BJ (cell line): ENCODE measurements at regions not wholly inside any gene's neighbourhood (a gene's known extent, or its start where the extent isn't known, plus 50 kb on each side); places are given as distances from the start of the nearest gene placed in this dataset.

ENCODE experiments used
- CTCF ChIA-PET: fragments of 350-600 bp; formaldehyde crosslinking; extraction: SDS; loops from one replicate; lab custom pipeline; 2021; ENCODE audit warnings: antibody characterized with exemption, inconsistent platforms; lab: Yijun Ruan, JAX
- POLR2A ChIA-PET: fragments of 300-600 bp; sonication (Branson Sonifier 250); formaldehyde crosslinking; extraction: SDS; loops from one replicate; lab custom pipeline; 2021; ENCODE audit warnings: antibody characterized with exemption; lab: Charles Lee
- DNase-seq: peaks from one replicate; pipeline ENCODE4 v3.0.0-alpha.2; 2011; ENCODE audit warnings: low read depth
- H3K27me3 ChIP-seq: 2 replicates; pipeline ENCODE4 v1.6.0; 2011; ENCODE audit warnings: low read length; ENCODE audit not compliant: control insufficient read depth, insufficient read depth
- H3K36me3 ChIP-seq: 2 replicates; pipeline ENCODE4 v1.5.1; 2011; ENCODE audit warnings: low read length; ENCODE audit not compliant: control insufficient read depth, insufficient read depth
- H3K4me3 ChIP-seq: 2 replicates; pipeline ENCODE4 v1.5.1; 2011; ENCODE audit warnings: low read depth, mild to moderate bottlenecking, control low read depth, low read length
- CTCF ChIP-seq: IDR thresholded peaks from 2 replicates; pipeline ENCODE4 v1.5.1; 2011; ENCODE audit warnings: low read depth, mild to moderate bottlenecking, control low read depth, inconsistent platforms, low read length, moderate library complexity; ENCODE audit not compliant: insufficient read depth

GRCh38 chr18:6574631-6575030, 154.9 kb upstream of the ARHGAP28 start:
- no peaks in the 10 kb centered on the region; the same call in none of the 2 replicates for H3K27me3 ChIP-seq
- no peak overlapping the region for H3K4me3 ChIP-seq
- TF ChIP-seq CTCF = no peak
- POLR2A ChIA-PET = no interaction called here
- DNase-seq = no peak
- no peaks in the 10 kb centered on the region for H3K36me3 ChIP-seq
- CTCF ChIA-PET = interaction anchor here (0.7 to 0.9 kb wide), 2 partner anchors 31 to 1066 kb away, joined by 3 read pairs; no protein-coding TSS in a partner anchor

- CTCF ChIA-PET = no interaction called here
- no peaks in the 10 kb centered on the region for H3K36me3 ChIP-seq
- no peak overlapping the region for H3K4me3 ChIP-seq
- no peak for DNase-seq
- H3K27me3 ChIP-seq = no peaks in the 10 kb centered on the region; the same call in none of the 2 replicates
- POLR2A ChIA-PET = no interaction called here
- no peak for TF ChIP-seq CTCF
Observed at GRCh38 chr18:6575908-6576307, 153.6 kb upstream of the ARHGAP28 start.

- ChIA-PET CTCF (interaction anchor here (0.5 kb wide), 1 partner anchor 96 kb away, joined by 3 read pairs; no protein-coding TSS in a partner anchor), POLR2A (no interaction called here)
- Histone ChIP-seq H3K4me3 (no peak overlapping the region), H3K27me3 (no peaks in the 10 kb centered on the region; the same call in none of the 2 replicates), H3K36me3 (no peaks in the 10 kb centered on the region)
- DNase-seq = no peak
- no peak for TF ChIP-seq CTCF
Observed at GRCh38 chr18:6576718-6577375, 152.7 kb upstream of the ARHGAP28 start.

GRCh38 chr18:6578686-6579085, 150.8 kb upstream of the ARHGAP28 start:
- ChIA-PET POLR2A (no interaction called here), CTCF (interaction anchor here (0.5 kb wide), 1 partner anchor 18 kb away, joined by 5 read pairs; no protein-coding TSS in a partner anchor)
- DNase-seq = no peak
- TF ChIP-seq CTCF = no peak
- Histone ChIP-seq H3K4me3 (no peak overlapping the region), H3K27me3 (no peaks in the 10 kb centered on the region; the same call in none of the 2 replicates), H3K36me3 (no peaks in the 10 kb centered on the region)

- ChIA-PET POLR2A (no interaction called here), CTCF (no interaction called here)
- DNase-seq = no peak
- TF ChIP-seq CTCF = no peak
- H3K36me3 ChIP-seq = no peaks in the 10 kb centered on the region
- H3K4me3 ChIP-seq = no peak overlapping the region
- no peaks in the 10 kb centered on the region; the same call in none of the 2 replicates for H3K27me3 ChIP-seq
Observed at GRCh38 chr18:6579486-6579885, 150.0 kb upstream of the ARHGAP28 start.
